ENCODE measurements at regions not wholly inside any gene's neighbourhood (a gene's known extent, or its start where the extent isn't known, plus 50 kb on each side); places are given as distances from the start of the nearest gene placed in this dataset.

GRCh38 chr4:115278830-115279229 is 165.4 kb upstream of the NDST4 start:
- no peak for DNase-seq (ENCODE audit: low spot score)
- no peak overlapping the region for H3K4me3 ChIP-seq

GRCh38 chr4:115275615-115276014 is 162.2 kb upstream of the NDST4 start:
- DNase-seq (ENCODE audit: low spot score), result no peak
- Histone ChIP-seq H3K4me3 (no peak overlapping the region), H3K27ac (no peak overlapping the region)
- TF ChIP-seq CTCF (IDR thresholded peaks at IDR 0.05), result no peak

More at GRCh38 chr4:115278830-115279229, 165.4 kb upstream of the NDST4 start:
- H3K27ac ChIP-seq, result no peak overlapping the region
- TF ChIP-seq CTCF (IDR thresholded peaks at IDR 0.05), result no peak

DNA sequence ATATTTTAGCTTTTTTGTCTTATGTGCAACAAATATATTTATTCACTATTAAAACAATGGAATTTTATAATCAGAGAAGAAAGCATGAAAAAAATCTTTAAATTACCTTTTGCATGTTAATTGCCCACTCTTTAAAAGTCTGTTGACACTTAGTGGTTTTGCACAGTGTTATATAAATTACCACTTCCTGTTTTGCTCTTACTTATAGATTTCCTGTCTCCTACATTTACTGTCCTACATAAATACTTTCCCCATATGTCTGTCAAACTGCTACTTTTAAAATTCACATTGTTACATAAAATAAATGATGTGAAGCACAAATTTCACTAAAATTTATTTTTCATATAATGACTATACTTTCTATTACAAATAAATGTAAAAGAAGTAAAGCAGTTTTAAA is 161.1 kb upstream of the NDST4 start:
- no peak overlapping the region for H3K27ac ChIP-seq
- no peak for DNase-seq (ENCODE audit: low spot score)
- H3K4me3 ChIP-seq, result no peak overlapping the region
- TF ChIP-seq CTCF (IDR thresholded peaks at IDR 0.05), result no peak

DNA sequence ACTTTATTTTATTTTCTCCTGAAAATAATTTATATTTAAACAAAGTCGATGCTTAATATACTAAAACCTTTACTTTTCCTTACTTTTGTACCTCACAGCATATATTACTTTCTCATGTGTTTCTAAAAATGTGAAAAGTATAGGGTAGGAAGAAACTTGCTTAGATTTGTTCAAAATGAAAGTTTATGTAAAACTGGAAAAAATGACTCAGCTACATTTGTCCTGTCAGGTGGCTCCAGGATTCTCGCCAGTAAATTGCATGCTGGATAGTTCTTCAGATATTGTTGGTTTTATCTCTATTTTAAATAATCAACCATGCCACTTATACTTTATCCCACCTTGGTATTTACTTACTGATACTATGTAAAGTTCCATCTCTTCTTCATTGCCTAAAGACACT is 159.2 kb upstream of the NDST4 start:
- no peak overlapping the region for H3K27ac ChIP-seq
- no peak overlapping the region for H3K4me3 ChIP-seq
- DNase-seq (ENCODE audit: low spot score), result no peak

DNA sequence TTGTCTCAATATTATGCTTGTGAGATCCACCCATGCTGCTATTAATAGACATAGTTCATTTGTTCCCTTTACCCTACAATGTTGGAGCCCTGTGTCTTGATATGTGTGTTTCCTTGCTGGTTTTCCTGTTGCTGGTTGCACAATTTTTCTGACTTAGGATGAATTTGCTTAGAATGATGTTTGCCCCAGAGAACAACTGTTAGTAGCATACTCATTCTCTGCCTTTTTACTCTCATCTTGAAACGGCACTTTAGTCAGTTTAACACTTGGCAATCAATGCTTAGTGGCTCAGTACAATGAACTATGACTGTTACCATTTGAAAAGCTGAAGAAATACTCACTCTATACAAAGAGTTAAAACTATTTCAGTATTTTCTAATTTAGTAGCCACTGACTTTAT is 158.8 kb upstream of the NDST4 start:
- no peak for TF ChIP-seq CTCF (IDR thresholded peaks at IDR 0.05)
- Histone ChIP-seq H3K4me3 (no peak overlapping the region), H3K27ac (no peak overlapping the region)
- DNase-seq (ENCODE audit: low spot score), result no peak

More for the DNA sequence above, 159.2 kb upstream of the NDST4 start:
- no peak for TF ChIP-seq CTCF (IDR thresholded peaks at IDR 0.05)

- Histone ChIP-seq H3K4me3 (no peak overlapping the region), H3K27ac (no peak overlapping the region)
- no peak for TF ChIP-seq CTCF (IDR thresholded peaks at IDR 0.05)
- no peak for DNase-seq (ENCODE audit: low spot score)
These were observed 146.8 kb upstream of the NDST4 start for GRCh38 chr4:115260195-115260594.

DNA sequence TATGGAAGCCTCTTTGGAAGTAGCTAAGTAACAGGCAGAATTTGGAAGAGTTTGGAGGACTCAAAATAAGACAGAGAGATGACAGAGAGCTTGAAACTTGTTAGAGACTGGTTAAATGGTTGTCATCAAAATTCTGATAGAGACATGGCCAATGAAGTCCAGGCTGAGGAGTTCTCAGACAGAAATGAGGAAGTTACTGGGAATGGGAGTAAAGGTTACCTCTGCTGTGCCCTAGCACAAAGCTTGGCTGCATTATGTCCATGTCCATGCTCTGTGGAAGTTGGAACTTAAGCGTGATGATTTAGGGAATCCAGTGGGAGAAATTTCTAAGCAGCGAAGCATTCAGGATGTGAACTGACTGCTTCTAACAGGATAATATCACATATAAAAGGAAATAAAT is 146.2 kb upstream of the NDST4 start:
- Histone ChIP-seq H3K4me3 (no peak overlapping the region), H3K27ac (no peak overlapping the region)
- no peak for DNase-seq (ENCODE audit: low spot score)
- no peak for TF ChIP-seq CTCF (IDR thresholded peaks at IDR 0.05)
